HepG2 (cell line): ENCODE measurements at regions not wholly inside any gene's neighbourhood (a gene's known extent, or its start where the extent isn't known, plus 50 kb on each side); places are given as distances from the start of the nearest gene placed in this dataset.

Source experiments
- ATAC-seq: fragments of 200-7000 bp; cut with Tn5 transposase; 3 replicates; pipeline ENCODE4 v1.9.1; 2020; ENCODE audit warnings: mild to moderate bottlenecking, moderate library complexity
- BruUV-seq: library from RNA; stranded (reverse); fragments of 400-500 nt; replicated peaks from 2 replicates; lab custom pipeline; 2021; lab: Mats Ljungman, UMichigan
- CTCF ChIA-PET: fragments of 300-600 bp; formaldehyde crosslinking; extraction: SDS; loops from one replicate; lab custom pipeline; 2021; ENCODE audit warnings: low total read pairs, inconsistent platforms, low intra/inter-chr PET ratio; lab: Yijun Ruan, JAX
- POLR2A ChIA-PET: fragments of 350-600 bp; sonication (Branson Sonifier 250); formaldehyde crosslinking; loops from one replicate; lab custom pipeline; 2020; ENCODE audit warnings: antibody characterized with exemption, inconsistent platforms; lab: Yijun Ruan, JAX
- DNase-seq: peaks from one replicate; pipeline ENCODE4 v3.0.0-alpha.2; 2015; ENCODE audit warnings: low spot score
- FAIRE-seq: peaks from 3 replicates; lab custom pipeline; 2011; peaks lifted over from hg19 to GRCh38; lab: Jason Lieb, UNC
- H2AFZ ChIP-seq: one replicate; pipeline ENCODE4 v1.6.1; 2011; ENCODE audit warnings: low read length, inconsistent platforms
- H3K27ac ChIP-seq: fragments of 300-600 bp; 3 replicates; pipeline ENCODE4 v1.8.0; 2011; ENCODE audit warnings: mixed run types, mild to moderate bottlenecking, mixed read lengths, low read length, inconsistent platforms; ENCODE audit not compliant: insufficient read depth; ENCODE audit errors: extremely low read length
- H3K27me3 ChIP-seq, 2 experiments: fragments of 200-600 bp in 1 of 2; 2 replicates in 1 of 2; 3 replicates in 1 of 2; pipeline versions ENCODE4 v1.6.0 to v1.8.0; 2011; ENCODE audit warnings: low read length in 2 of 2, mild to moderate bottlenecking in 2 of 2, moderate library complexity in 2 of 2, inconsistent platforms in 1 of 2; ENCODE audit not compliant: insufficient read depth in 2 of 2, control insufficient read depth in 1 of 2
- H3K36me3 ChIP-seq, 2 experiments: fragments of 200-600 bp in 1 of 2; replicated peaks in 1 of 2; 2 replicates in 1 of 2; 3 replicates in 1 of 2; pipeline versions ENCODE4 v1.5.1 to v1.8.0; 2011; ENCODE audit warnings: low read length in 2 of 2, inconsistent platforms in 1 of 2; ENCODE audit not compliant: insufficient read depth in 2 of 2, control insufficient read depth in 1 of 2
- H3K4me1 ChIP-seq: 2 replicates; pipeline ENCODE4 v1.5.1; 2012; ENCODE audit warnings: low read length, inconsistent platforms; ENCODE audit not compliant: insufficient read depth
- H3K4me2 ChIP-seq: 2 replicates; pipeline ENCODE4 v1.6.0; 2011; ENCODE audit warnings: low read depth, low read length, inconsistent platforms
- H3K4me3 ChIP-seq, 3 experiments: fragments of 200-600 bp in 1 of 3; sonication (generic), shearing (Covaris generic) in 1 of 3; replicated peaks in 1 of 3; 2 replicates each; pipeline ENCODE4 v1.5.1; 2011 to 2016; ENCODE audit warnings: low read length in 3 of 3, inconsistent platforms in 2 of 3, low read depth in 2 of 3, mild to moderate bottlenecking in 2 of 3, control low read depth in 1 of 3, mixed read lengths in 1 of 3; ENCODE audit not compliant: insufficient read depth in 1 of 3
- H3K79me2 ChIP-seq: one replicate; pipeline ENCODE4 v1.6.1; 2011; ENCODE audit warnings: low read length, inconsistent platforms; ENCODE audit not compliant: insufficient read depth
- H3K9ac ChIP-seq: 2 replicates; pipeline ENCODE4 v1.6.0; 2011; ENCODE audit warnings: mild to moderate bottlenecking, low read depth, low read length, inconsistent platforms; ENCODE audit not compliant: insufficient read depth
- H3K9me3 ChIP-seq: 2 replicates; pipeline ENCODE4 v1.5.1; 2012; ENCODE audit warnings: mild to moderate bottlenecking, low read length
- H4K20me1 ChIP-seq: 2 replicates; pipeline ENCODE4 v1.6.0; 2011; ENCODE audit warnings: inconsistent platforms, mild to moderate bottlenecking, low read length, moderate library complexity; ENCODE audit not compliant: insufficient read depth
- HDAC2 ChIP-seq: sonication (generic); formaldehyde crosslinking; IDR thresholded peaks from 2 replicates; pipeline ENCODE4 v1.4.0; 2020; ENCODE audit warnings: missing genetic modification reagents
- JUND ChIP-seq: sonication (generic); formaldehyde crosslinking; IDR thresholded peaks from 2 replicates; pipeline ENCODE4 v1.8.0; 2022; ENCODE audit warnings: mild to moderate bottlenecking, missing genetic modification reagents
- NCOA2 ChIP-seq: sonication (generic); formaldehyde crosslinking; IDR thresholded peaks from 2 replicates; pipeline ENCODE4 v1.8.0; 2022; ENCODE audit warnings: inconsistent platforms
- NR2F6 ChIP-seq, 2 experiments: IDR thresholded peaks; 2 replicates each; pipeline ENCODE4 v1.6.1; 2016; ENCODE audit warnings: antibody characterized with exemption in 1 of 2, mild to moderate bottlenecking in 1 of 2
- SSRP1 ChIP-seq: IDR thresholded peaks from 2 replicates; pipeline ENCODE4 v1.6.1; 2016; ENCODE audit warnings: control low read depth
- ZBTB38 ChIP-seq: sonication (generic); formaldehyde crosslinking; IDR thresholded peaks from 2 replicates; pipeline ENCODE4 v1.5.1; 2020; ENCODE audit warnings: mild to moderate bottlenecking, missing genetic modification reagents
- ZKSCAN5 ChIP-seq: sonication (generic); formaldehyde crosslinking; IDR thresholded peaks from 2 replicates; pipeline ENCODE4 v1.5.1; 2020; ENCODE audit warnings: mild to moderate bottlenecking, missing genetic modification reagents
- ZNF225 ChIP-seq: sonication (generic); formaldehyde crosslinking; IDR thresholded peaks from 2 replicates; pipeline ENCODE4 v1.4.0; 2020; ENCODE audit warnings: mild to moderate bottlenecking, missing genetic modification reagents
- ZNF430 ChIP-seq: sonication (generic); formaldehyde crosslinking; IDR thresholded peaks from 2 replicates; pipeline ENCODE4 v1.9.0; 2021; ENCODE audit warnings: mild to moderate bottlenecking, missing genetic modification reagents
- ZNF550 ChIP-seq: sonication (generic); formaldehyde crosslinking; IDR thresholded peaks from 2 replicates; pipeline ENCODE4 v1.4.0; 2020; ENCODE audit warnings: mild to moderate bottlenecking, missing genetic modification reagents, borderline replicate concordance
- ZNF782 ChIP-seq: sonication (generic); formaldehyde crosslinking; IDR thresholded peaks from 2 replicates; pipeline ENCODE4 v1.4.0; 2020; ENCODE audit warnings: missing genetic modification reagents, mild to moderate bottlenecking, borderline replicate concordance
- ZSCAN30 ChIP-seq: sonication (generic); formaldehyde crosslinking; IDR thresholded peaks from 2 replicates; pipeline ENCODE4 v1.5.0; 2020; ENCODE audit warnings: mild to moderate bottlenecking, missing genetic modification reagents
- WGBS: methylation state at CpG from one replicate; pipeline ENCODE4 v1.1.6; 2017; ENCODE audit warnings: low lambda C conversion rate; 5-methylcytosine and 5-hydroxymethylcytosine counted together
- in situ Hi-C: cut with HindIII; loops from 2 replicates; pipeline ENCODE4 v1.10.0; 2017; ENCODE audit warnings: low pct_unique_long_range_greater_than_20kb; ENCODE audit not compliant: extremely low pct_ligation_motif_present
- intact Hi-C: fragments of 100-400 bp; cut with micrococcal nuclease; formaldehyde crosslinking; loops from one replicate; pipeline ENCODE4 v1.10.0; 2022; ENCODE audit not compliant: unreplicated experiment
- TF ChIP-seq, protein P1 (sequence below): sonication (generic); formaldehyde crosslinking; IDR thresholded peaks from 2 replicates; pipeline ENCODE4 v1.8.1; 2023; ENCODE audit warnings: mild to moderate bottlenecking, inconsistent platforms, moderate library complexity, missing genetic modification reagents, borderline replicate concordance
- TF ChIP-seq, protein P2 (sequence below): sonication (generic); formaldehyde crosslinking; IDR thresholded peaks from 2 replicates; pipeline ENCODE4 v1.4.0; 2020; ENCODE audit warnings: missing genetic modification reagents

GRCh38 chr21:23706431-23706830 is 1900.8 kb downstream of the MRPL39 start (continued):
- TF ChIP-seq ZNF782 (no peak), ZBTB38 (no peak), ZNF225 (no peak), JUND (CRISPR knock-in tag) (no peak), ZNF550 (CRISPR knock-in tag) (no peak), NCOA2 (CRISPR knock-in tag) (no peak), SSRP1 (CRISPR knock-in tag) (no peak), NR2F6 (IDR thresholded peaks at IDR 0.05) (no peak), NR2F6 (CRISPR knock-in tag; IDR thresholded peaks at IDR 0.05) (no peak), ZSCAN30 (no peak)
- TF ChIP-seq, all 625 proteins: peak for 0

GRCh38 chr21:23699402-23699801 is 1907.9 kb downstream of the MRPL39 start:
- POLR2A ChIA-PET: no interaction called here
- BruUV-seq: no TSS peak
- H3K27ac ChIP-seq: no peak overlapping the region
- no peak overlapping the region for H2AFZ ChIP-seq
- peaks cover 91% of the 10 kb centered on the region for H3K9me3 ChIP-seq
- H3K9ac ChIP-seq: no peak overlapping the region
- TF ChIP-seq, protein P1, sequence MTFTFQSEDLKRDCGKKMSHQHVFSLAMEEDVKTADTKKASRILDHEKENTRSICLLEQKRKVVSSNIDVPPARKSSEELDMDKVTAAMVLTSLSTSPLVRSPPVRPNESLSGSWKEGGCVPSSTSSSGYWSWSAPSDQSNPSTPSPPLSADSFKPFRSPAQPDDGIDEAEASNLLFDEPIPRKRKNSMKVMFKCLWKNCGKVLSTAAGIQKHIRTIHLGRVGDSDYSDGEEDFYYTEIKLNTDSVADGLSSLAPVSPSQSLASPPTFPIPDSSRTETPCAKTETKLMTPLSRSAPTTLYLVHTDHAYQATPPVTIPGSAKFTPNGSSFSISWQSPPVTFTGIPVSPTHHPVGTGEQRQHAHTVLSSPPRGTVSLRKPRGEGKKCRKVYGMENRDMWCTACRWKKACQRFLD (CRISPR knock-in tag): no peak
- TF ChIP-seq ZNF430 (no peak), HDAC2 (CRISPR knock-in tag) (no peak), ZKSCAN5 (CRISPR knock-in tag) (no peak)
- TF ChIP-seq, protein P2, sequence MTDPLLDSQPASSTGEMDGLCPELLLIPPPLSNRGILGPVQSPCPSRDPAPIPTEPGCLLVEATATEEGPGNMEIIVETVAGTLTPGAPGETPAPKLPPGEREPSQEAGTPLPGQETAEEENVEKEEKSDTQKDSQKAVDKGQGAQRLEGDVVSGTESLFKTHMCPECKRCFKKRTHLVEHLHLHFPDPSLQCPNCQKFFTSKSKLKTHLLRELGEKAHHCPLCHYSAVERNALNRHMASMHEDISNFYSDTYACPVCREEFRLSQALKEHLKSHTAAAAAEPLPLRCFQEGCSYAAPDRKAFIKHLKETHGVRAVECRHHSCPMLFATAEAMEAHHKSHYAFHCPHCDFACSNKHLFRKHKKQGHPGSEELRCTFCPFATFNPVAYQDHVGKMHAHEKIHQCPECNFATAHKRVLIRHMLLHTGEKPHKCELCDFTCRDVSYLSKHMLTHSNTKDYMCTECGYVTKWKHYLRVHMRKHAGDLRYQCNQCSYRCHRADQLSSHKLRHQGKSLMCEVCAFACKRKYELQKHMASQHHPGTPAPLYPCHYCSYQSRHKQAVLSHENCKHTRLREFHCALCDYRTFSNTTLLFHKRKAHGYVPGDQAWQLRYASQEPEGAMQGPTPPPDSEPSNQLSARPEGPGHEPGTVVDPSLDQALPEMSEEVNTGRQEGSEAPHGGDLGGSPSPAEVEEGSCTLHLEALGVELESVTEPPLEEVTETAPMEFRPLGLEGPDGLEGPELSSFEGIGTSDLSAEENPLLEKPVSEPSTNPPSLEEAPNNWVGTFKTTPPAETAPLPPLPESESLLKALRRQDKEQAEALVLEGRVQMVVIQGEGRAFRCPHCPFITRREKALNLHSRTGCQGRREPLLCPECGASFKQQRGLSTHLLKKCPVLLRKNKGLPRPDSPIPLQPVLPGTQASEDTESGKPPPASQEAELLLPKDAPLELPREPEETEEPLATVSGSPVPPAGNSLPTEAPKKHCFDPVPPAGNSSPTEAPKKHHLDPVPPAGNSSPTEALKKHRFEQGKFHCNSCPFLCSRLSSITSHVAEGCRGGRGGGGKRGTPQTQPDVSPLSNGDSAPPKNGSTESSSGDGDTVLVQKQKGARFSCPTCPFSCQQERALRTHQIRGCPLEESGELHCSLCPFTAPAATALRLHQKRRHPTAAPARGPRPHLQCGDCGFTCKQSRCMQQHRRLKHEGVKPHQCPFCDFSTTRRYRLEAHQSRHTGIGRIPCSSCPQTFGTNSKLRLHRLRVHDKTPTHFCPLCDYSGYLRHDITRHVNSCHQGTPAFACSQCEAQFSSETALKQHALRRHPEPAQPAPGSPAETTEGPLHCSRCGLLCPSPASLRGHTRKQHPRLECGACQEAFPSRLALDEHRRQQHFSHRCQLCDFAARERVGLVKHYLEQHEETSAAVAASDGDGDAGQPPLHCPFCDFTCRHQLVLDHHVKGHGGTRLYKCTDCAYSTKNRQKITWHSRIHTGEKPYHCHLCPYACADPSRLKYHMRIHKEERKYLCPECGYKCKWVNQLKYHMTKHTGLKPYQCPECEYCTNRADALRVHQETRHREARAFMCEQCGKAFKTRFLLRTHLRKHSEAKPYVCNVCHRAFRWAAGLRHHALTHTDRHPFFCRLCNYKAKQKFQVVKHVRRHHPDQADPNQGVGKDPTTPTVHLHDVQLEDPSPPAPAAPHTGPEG (CRISPR knock-in tag): no peak
- no peaks in the 10 kb centered on the region for H3K79me2 ChIP-seq
- CTCF ChIA-PET: no interaction called here
- intact Hi-C loops: no loop called here
- H4K20me1 ChIP-seq: no peaks in the 10 kb centered on the region
- in situ Hi-C loops: no loop called here
- DNase-seq: no peak
- no peaks in the 10 kb centered on the region for H3K4me1 ChIP-seq
- no peaks in the 10 kb centered on the region for H3K36me3 ChIP-seq
- H3K4me2 ChIP-seq: no peak overlapping the region
- 8% methylated on average over 2 of the region's 2 CpGs for WGBS
- ATAC-seq: no peak
- H3K4me3 ChIP-seq: no peak overlapping the region
- FAIRE-seq: no peak
- H3K27me3 ChIP-seq: no peaks in the 10 kb centered on the region
